ENCODE measurements at regions not wholly inside any gene's neighbourhood (a gene's known extent, or its start where the extent isn't known, plus 50 kb on each side); places are given as distances from the start of the nearest gene placed in this dataset.
A peak's percentile ranks its signal among the peaks of the same experiment; 100 is the strongest.

- Histone ChIP-seq H3K18ac (ENCODE audit: extremely low read depth, low read length) (no peak overlapping the region), H3K9ac (replicated peaks in 1 of 4; ENCODE audit: extremely low read depth in 1 of 4, low read depth in 3 of 4, low read length in 3 of 4) (no peak overlapping the region), H3K79me2 (ENCODE audit: control insufficient read depth in 1 of 2, insufficient read depth in 2 of 2, low read length in 2 of 2) (no peaks in the 10 kb centered on the region), H3K4me1 (replicated peaks in 1 of 4; ENCODE audit: control insufficient read depth in 3 of 4, insufficient read depth in 4 of 4, low read length in 3 of 4) (no peaks in the 10 kb centered on the region), H3K4me2 (ENCODE audit: insufficient read depth in 1 of 2, low read depth in 2 of 2, low read length in 2 of 2) (no peak overlapping the region), H2BK5ac (ENCODE audit: low read depth, low read length) (no peak overlapping the region), H2BK12ac (ENCODE audit: low read depth, low read length) (no peak overlapping the region), H4K5ac (ENCODE audit: insufficient read length, low read depth, low read length) (no peak overlapping the region), H3K23me2 (ENCODE audit: low read depth, low read length) (no peaks in the 10 kb centered on the region), H4K8ac (ENCODE audit: extremely low read depth, insufficient read depth, low read length) (no peak overlapping the region), H3K27ac (ENCODE audit: low read depth, low read length) (no peak overlapping the region), H4K20me1 (replicated peaks in 1 of 2; ENCODE audit: control insufficient read depth in 1 of 2, insufficient read depth in 2 of 2, low read length in 2 of 2) (no peaks in the 10 kb centered on the region), H2BK20ac (ENCODE audit: low read length) (no peak overlapping the region), H2BK120ac (replicated peaks; ENCODE audit: low read depth, low read length) (no peak overlapping the region), H3K79me1 (ENCODE audit: low read depth, low read length) (no peaks in the 10 kb centered on the region), H2AFZ (ENCODE audit: low read length) (no peak overlapping the region), H3K14ac (ENCODE audit: insufficient read length) (no peak overlapping the region), H4K91ac (replicated peaks; ENCODE audit: insufficient read length, low read length) (no peak overlapping the region), H3K36me3 (ENCODE audit: control insufficient read depth in 2 of 4, insufficient read depth in 4 of 4, low read length in 3 of 4) (no peaks in the 10 kb centered on the region), H2AK5ac (ENCODE audit: low read depth, low read length) (no peak overlapping the region), H2BK15ac (ENCODE audit: low read length) (no peak overlapping the region), H3K27me3 (replicated peaks in 1 of 4; ENCODE audit: control insufficient read depth in 3 of 4, extremely low read depth in 1 of 4, insufficient read depth in 3 of 4, low read length in 3 of 4) (no peaks in the 10 kb centered on the region), H3K23ac (ENCODE audit: insufficient read length) (no peak overlapping the region), H3K56ac (replicated peaks; ENCODE audit: insufficient read length, low read depth, low read length) (no peak overlapping the region), H3K4me3 (ENCODE audit: extremely low read depth in 1 of 4, insufficient read depth in 2 of 4, low read depth in 3 of 4, low read length in 4 of 4) (no peak overlapping the region), H3K4ac (replicated peaks; ENCODE audit: insufficient read length, low read depth, low read length) (no peak overlapping the region), H3K9me3 (ENCODE audit: insufficient read depth in 2 of 2, low read depth in 1 of 2, low read length in 1 of 2) (no peaks in the 10 kb centered on the region)
- CTCF ChIA-PET (ENCODE audit: partially characterized antibody) = interaction anchor here (0.5 to 0.8 kb wide), 3 partner anchors 9 to 1499 kb away, joined by 3 to 4 read pairs (median 3); no protein-coding TSS in a partner anchor
- POLR2A ChIA-PET (ENCODE audit: partially characterized antibody) = no interaction called here
- 0 out of 4 replicates have a peak, but pooled peaks of 1 of the 2 experiments have one; percentile 2 for TF ChIP-seq RAD21 (IDR thresholded peaks at IDR 0.05 in 1 of 2, conservative IDR thresholded peaks at IDR 0.05 in 1 of 2; ENCODE audit: low read depth in 2 of 2, low read length in 2 of 2)
- TF ChIP-seq, protein P1, sequence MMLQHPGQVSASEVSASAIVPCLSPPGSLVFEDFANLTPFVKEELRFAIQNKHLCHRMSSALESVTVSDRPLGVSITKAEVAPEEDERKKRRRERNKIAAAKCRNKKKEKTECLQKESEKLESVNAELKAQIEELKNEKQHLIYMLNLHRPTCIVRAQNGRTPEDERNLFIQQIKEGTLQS (IDR thresholded peaks at IDR 0.05; ENCODE audit: insufficient read depth, low read depth, low read length) = no peak
- 70% methylated on average over 2 of the region's 2 CpGs; no CpG with 5 or more reads in 1 of the 2 experiments for WGBS, 2 experiments (ENCODE audit: extremely low coverage in 1 of 2, insufficient coverage in 1 of 2, insufficient read length in 1 of 2, insufficient replicate concordance in 2 of 2, low coverage in 1 of 2, low lambda C conversion rate in 2 of 2, missing lambda C conversion rate in 1 of 2)
- DNase-seq (ENCODE audit: low read depth in 1 of 2, low spot score in 2 of 2) (no peak), FAIRE-seq (no peak)
Measured at GRCh38 chr2:173472112-173472511, 117.4 kb downstream of the CDCA7 start.
